Heart right ventricle (tissue), 16 donors: ENCODE measurements at regions not wholly inside any gene's neighbourhood (a gene's known extent, or its start where the extent isn't known, plus 50 kb on each side); places are given as distances from the start of the nearest gene placed in this dataset.

ENCODE experiments used
- ATAC-seq, 8 donors: fragments of 200-7000 bp; cut with Tn5 transposase; one replicate each; pipeline ENCODE4 v1.9.1; 2020; ENCODE audit warnings: mild to moderate bottlenecking in 8 of 8, moderate library complexity in 8 of 8, moderate number of reproducible peaks in 1 of 8
- DNase-seq, 2 donors: peaks; one replicate each; pipeline ENCODE4 v3.0.0-alpha.2; 2020
- H3K27ac ChIP-seq, 10 donors: fragments of 200-600 bp; sonication (generic) in 2 of 10; one replicate each; pipeline versions ENCODE4 v1.5.0 to v1.8.0; 2020 to 2022; ENCODE audit warnings: mild to moderate bottlenecking in 3 of 10
- H3K27me3 ChIP-seq, 7 donors: fragments of 200-600 bp; one replicate each; pipeline ENCODE4 v1.8.0; 2021 to 2022; ENCODE audit warnings: mild to moderate bottlenecking in 2 of 7
- H3K36me3 ChIP-seq, 9 donors: fragments of 200-600 bp; sonication (generic) in 1 of 9; one replicate each; pipeline versions ENCODE4 v1.5.0 to v1.8.0; 2020 to 2022; ENCODE audit warnings: mild to moderate bottlenecking in 2 of 9
- H3K4me1 ChIP-seq, 9 donors: fragments of 200-600 bp; sonication (generic) in 1 of 9; one replicate each; pipeline versions ENCODE4 v1.5.0 to v1.8.0; 2020 to 2022; ENCODE audit warnings: mild to moderate bottlenecking in 4 of 9
- H3K4me3 ChIP-seq, 10 donors: fragments of 200-600 bp; sonication (generic) in 2 of 10; one replicate each; pipeline versions ENCODE4 v1.5.0 to v1.8.0; 2020 to 2022; ENCODE audit warnings: mild to moderate bottlenecking in 7 of 10, moderate library complexity in 2 of 10
- H3K9me3 ChIP-seq, 11 donors: fragments of 200-600 bp in 10 of 11; sonication (generic) in 2 of 11; one replicate each; pipeline versions ENCODE4 v1.5.0 to v1.8.0; 2013 to 2022; ENCODE audit warnings: mild to moderate bottlenecking in 2 of 11, control low read depth in 1 of 11, moderate library complexity in 1 of 11
- WGBS, 2 donors: extraction: QIAGEN DNeasy Blood & Tissue Kit; methylation state at CpG; one replicate each; pipeline ENCODE4 v1.1.7; 2013; ENCODE audit warnings: inconsistent platforms in 1 of 2; 5-methylcytosine and 5-hydroxymethylcytosine counted together
- intact Hi-C, 10 donors: fragments of 100-400 bp; cut with DNase I; formaldehyde crosslinking; loops; one replicate each; pipeline versions ENCODE4 v1.11.1 to v1.14.2; 2022
- TF ChIP-seq, protein P1 (sequence below), 9 donors: fragments of 200-600 bp; sonication (generic) in 2 of 9; IDR thresholded peaks; one replicate each; pipeline versions ENCODE4 v1.5.0 to v1.8.0; 2021 to 2022; ENCODE audit warnings: antibody characterized with exemption in 9 of 9, mild to moderate bottlenecking in 5 of 9, moderate library complexity in 1 of 9
- donor health status: Arrhythmogenic right ventricular cardiomyopathy.
- donor health status: ischemic (EF 13 %, LVEDD 7.1; RV severe dilation, severe dysfunction).
- donor health status: healthy with polysubstance abuse.
- donor health status: DM: no; HTN: yes; CAD: no.
- donor health status: DM: no; HTN: no; CAD: no.
- donor health status: ischemic (EF 25% LVEDD 6.9; RV normal size, moderate dysfunction).
- donor health status: ischemic (EF 25% LVEDD 5.7; RV mildly dilated, moderate dysfunction).
- donor health status: healthy.
- donor health status: DM: yes; HTN: yes; CAD: no.
- donor health status: Ischemic cardiomyopathy.
- donor health status: ischemic (EF 35%, LVEDD 5.7; RV mildly dilated, moderate dysfunction).
- donor health status: nonischemic (EF 11% LVEDD 7.7; RV severe dilation, severe dysfunction).
- donor health status: DM: yes; HTN: yes; CAD: no.
- donor health status: PGD.
- donor health status: ischemic (EF 29% LVEDD 5.4; RV normal size, mild dysfunction).
- donor health status: nonischemic (EF 23%, LVEDD 6.1; RV moderate dilation, normal function).

DNA sequence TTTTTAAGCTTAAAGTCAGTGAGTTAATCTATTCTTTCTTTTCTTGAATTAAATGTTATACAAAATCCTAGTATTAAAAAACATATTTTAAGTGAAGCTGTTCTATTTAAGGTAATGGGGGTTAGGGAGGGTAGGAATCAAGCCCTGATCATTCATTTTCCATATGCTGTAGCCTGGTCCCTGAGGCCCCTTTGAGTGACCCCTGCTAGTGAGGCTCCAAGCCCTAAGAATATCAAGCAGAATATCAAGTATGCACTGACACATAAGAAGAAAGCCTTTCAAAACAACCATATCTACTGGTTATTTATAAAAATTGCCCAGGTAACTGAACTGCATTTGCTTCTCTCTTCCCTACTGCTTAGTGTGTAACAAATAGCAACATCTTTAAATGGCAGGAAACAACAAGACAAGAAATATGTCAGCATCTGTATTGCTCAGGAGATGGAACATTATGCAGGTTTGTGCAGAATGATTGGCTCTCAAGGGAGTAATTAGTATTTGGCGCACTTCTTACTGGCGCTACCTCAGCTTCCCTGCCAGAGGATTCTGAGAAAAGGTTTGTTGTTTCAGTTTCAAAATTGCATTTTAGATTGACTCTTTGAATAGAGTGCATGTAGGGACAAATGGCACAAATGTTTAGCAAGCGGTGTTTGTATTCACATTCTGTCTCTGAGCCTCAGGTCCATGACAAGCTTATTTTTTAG, 223.0 kb downstream of the DUSP6 start:
- no peaks in the 10 kb centered on the region for H3K27me3 ChIP-seq
- no peaks in the 10 kb centered on the region for H3K9me3 ChIP-seq
- TF ChIP-seq, protein P1, sequence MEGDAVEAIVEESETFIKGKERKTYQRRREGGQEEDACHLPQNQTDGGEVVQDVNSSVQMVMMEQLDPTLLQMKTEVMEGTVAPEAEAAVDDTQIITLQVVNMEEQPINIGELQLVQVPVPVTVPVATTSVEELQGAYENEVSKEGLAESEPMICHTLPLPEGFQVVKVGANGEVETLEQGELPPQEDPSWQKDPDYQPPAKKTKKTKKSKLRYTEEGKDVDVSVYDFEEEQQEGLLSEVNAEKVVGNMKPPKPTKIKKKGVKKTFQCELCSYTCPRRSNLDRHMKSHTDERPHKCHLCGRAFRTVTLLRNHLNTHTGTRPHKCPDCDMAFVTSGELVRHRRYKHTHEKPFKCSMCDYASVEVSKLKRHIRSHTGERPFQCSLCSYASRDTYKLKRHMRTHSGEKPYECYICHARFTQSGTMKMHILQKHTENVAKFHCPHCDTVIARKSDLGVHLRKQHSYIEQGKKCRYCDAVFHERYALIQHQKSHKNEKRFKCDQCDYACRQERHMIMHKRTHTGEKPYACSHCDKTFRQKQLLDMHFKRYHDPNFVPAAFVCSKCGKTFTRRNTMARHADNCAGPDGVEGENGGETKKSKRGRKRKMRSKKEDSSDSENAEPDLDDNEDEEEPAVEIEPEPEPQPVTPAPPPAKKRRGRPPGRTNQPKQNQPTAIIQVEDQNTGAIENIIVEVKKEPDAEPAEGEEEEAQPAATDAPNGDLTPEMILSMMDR (IDR thresholded peaks at IDR 0.05) = no peak
- DNase-seq (no peak), ATAC-seq (peak in 1 of 8 donors; percentile 33)
- peaks cover 0 to 10% (median 4%) of the 10 kb centered on the region in 9 donors for H3K4me1 ChIP-seq
- WGBS, 2 donors = 73 to 82% methylated on average over 3 of the region's 3 CpGs
- intact Hi-C loops = no loop called here
- H3K27ac ChIP-seq = no peak overlapping the region
- no peak overlapping the region for H3K4me3 ChIP-seq
- no peaks in the 10 kb centered on the region for H3K36me3 ChIP-seq

DNA sequence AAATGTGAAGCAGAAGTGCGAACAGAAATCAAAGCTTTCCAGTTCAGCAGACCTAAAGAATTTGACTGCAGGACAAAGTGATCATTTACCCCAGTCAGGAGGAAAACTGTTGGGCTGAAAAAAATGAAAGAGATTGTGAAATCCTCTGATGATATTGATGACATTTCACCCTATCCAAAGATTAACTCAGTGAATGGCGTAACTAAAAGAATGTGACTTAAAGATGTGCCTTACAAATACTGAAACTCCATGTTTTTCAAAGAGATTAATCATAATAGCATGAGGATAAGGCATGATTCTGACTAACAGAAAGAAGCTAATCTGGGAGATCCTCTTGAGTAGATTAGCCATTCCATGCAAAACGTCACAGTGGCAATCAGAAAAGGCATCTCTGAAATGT, 225.6 kb downstream of the DUSP6 start:
- intact Hi-C loops = no loop called here
- no peak for ATAC-seq
- no peaks in the 10 kb centered on the region for H3K27me3 ChIP-seq
- TF ChIP-seq, protein P1 (IDR thresholded peaks at IDR 0.05) = no peak
- H3K9me3 ChIP-seq = no peaks in the 10 kb centered on the region
- no peaks in the 10 kb centered on the region for H3K4me1 ChIP-seq
- H3K27ac ChIP-seq = no peak overlapping the region
- no peak overlapping the region for H3K4me3 ChIP-seq
- 92 to 93% methylated on average over 3 of the region's 3 CpGs for WGBS, 2 donors
- DNase-seq = no peak
- H3K36me3 ChIP-seq = no peaks in the 10 kb centered on the region

DNA sequence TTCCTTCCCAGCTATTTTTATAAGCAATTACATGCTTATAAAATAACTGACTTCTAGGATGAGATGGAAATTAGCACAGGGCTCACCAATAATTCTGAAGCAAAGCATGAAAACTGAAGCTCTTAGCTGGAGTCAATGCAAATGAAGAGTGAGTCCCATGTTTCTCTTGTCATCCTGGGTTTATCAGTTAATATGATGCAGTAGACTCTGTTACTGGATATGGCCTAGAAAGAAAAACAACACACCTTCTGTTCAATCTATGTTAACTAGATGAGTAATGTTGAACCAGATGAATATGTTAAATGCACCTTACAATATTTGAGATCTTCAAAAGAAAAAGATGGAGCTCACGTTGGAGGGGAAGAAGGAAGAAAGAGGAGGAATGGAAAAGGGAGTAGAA, 229.4 kb downstream of the DUSP6 start:
- 90 to 100% methylated on average over 1 of the region's 1 CpG for WGBS, 2 donors
- Histone ChIP-seq H3K36me3 (no peaks in the 10 kb centered on the region), H3K9me3 (no peaks in the 10 kb centered on the region), H3K4me3 (no peak overlapping the region), H3K4me1 (peaks cover 0 to 3% (median under 1%) of the 10 kb centered on the region in 9 donors), H3K27ac (no peak overlapping the region), H3K27me3 (no peaks in the 10 kb centered on the region)
- no peak for ATAC-seq
- intact Hi-C loops = no loop called here
- TF ChIP-seq, protein P1 (IDR thresholded peaks at IDR 0.05) = no peak
- DNase-seq = no peak

DNA sequence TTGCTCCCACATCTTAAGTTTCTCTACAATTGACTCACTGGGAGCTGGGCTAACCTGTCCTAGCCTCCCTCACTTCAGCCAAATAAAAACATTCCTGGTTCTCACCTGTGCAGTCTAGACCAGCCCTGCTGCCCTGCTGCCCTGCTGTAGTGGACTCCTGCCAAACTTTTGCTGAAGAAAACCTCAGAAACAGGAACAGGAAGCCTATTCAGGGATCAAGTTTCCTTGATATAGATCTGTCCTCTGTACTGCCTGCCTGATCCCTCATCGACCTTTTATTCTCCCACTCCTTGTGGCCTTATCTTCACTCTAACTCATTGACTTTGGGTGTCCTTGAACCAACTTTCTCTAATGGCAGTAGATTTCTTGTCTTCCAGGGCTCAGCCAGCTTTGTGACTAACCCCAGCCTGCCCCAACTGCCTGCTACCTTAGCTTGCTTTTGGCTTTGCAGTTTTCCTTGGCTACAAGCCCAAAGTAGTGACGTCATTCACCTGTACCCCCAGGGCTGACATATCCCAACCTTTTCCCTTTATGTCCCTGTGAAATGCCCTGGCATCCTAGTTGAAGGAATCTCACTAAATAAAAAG, 234.8 kb downstream of the DUSP6 start:
- no peaks in the 10 kb centered on the region for H3K36me3 ChIP-seq
- peak overlapping the region in 1 of 10 donors; percentile 18 for H3K27ac ChIP-seq
- peaks cover 0 to 8% (median 0%) of the 10 kb centered on the region in 11 donors for H3K9me3 ChIP-seq
- H3K27me3 ChIP-seq = no peaks in the 10 kb centered on the region
- intact Hi-C loops = no loop called here
- TF ChIP-seq, protein P1 (IDR thresholded peaks at IDR 0.05) = no peak
- H3K4me3 ChIP-seq = no peak overlapping the region
- 6 to 14% methylated on average over 2 of the region's 2 CpGs for WGBS, 2 donors
- DNase-seq = no peak
- peak in 6 of 8 donors; percentile 31 to 60 (median 48) for ATAC-seq
- H3K4me1 ChIP-seq = peaks cover 0 to 11% (median 8%) of the 10 kb centered on the region in 9 donors
